Activated effector memory CD4-positive, alpha-beta T cell treated with anti-CD3 and anti-CD28 coated beads, Interleukin-2, amount 50 U/mL, for 16 hours (primary cell): ENCODE measurements at regions not wholly inside any gene's neighbourhood (a gene's known extent, or its start where the extent isn't known, plus 50 kb on each side); places are given as distances from the start of the nearest gene placed in this dataset.
"Not testable (repeated sequence)": the region's sequence is repeated elsewhere in the genome, so short reads cannot be mapped to it uniquely, and the experiment has no call there.

ENCODE experiments used
- DNase-seq: peaks from one replicate; pipeline ENCODE4 v3.0.0-alpha.2; 2020

GRCh38 chr1:222021129-222021528 is 279.2 kb upstream of the DUSP10 start:
- DNase-seq = no peak

GRCh38 chr1:222020553-222020952 is 278.7 kb upstream of the DUSP10 start:
- no peak for DNase-seq

- DNase-seq = no peak
Observed at GRCh38 chr1:222019029-222019428, 277.1 kb upstream of the DUSP10 start.

GRCh38 chr1:222018041-222018440 is 276.2 kb upstream of the DUSP10 start:
- no peak for DNase-seq

GRCh38 chr1:222015686-222016085 is 273.8 kb upstream of the DUSP10 start:
- DNase-seq = no peak

GRCh38 chr1:222014001-222014400 is 272.1 kb upstream of the DUSP10 start:
- DNase-seq = no peak

GRCh38 chr1:222012816-222013215 is 270.9 kb upstream of the DUSP10 start:
- no peak for DNase-seq

GRCh38 chr1:222010306-222010705 is 268.4 kb upstream of the DUSP10 start:
- no peak for DNase-seq

- DNase-seq = no peak
Observed at GRCh38 chr1:222009105-222009730, 267.3 kb upstream of the DUSP10 start.

- DNase-seq = no peak
Observed at GRCh38 chr1:222006715-222007114, 264.8 kb upstream of the DUSP10 start.

GRCh38 chr1:222004784-222005183 is 262.9 kb upstream of the DUSP10 start:
- no peak for DNase-seq

- no peak for DNase-seq
Observed at GRCh38 chr1:222004034-222004433, 262.1 kb upstream of the DUSP10 start.

- DNase-seq = no peak
Observed at GRCh38 chr1:222002503-222002902, 260.6 kb upstream of the DUSP10 start.

GRCh38 chr1:222000131-222000530 is 258.2 kb upstream of the DUSP10 start:
- no peak for DNase-seq

GRCh38 chr1:221998781-221999180 is 256.9 kb upstream of the DUSP10 start:
- DNase-seq = no peak

- no peak for DNase-seq
Observed at GRCh38 chr1:221998186-221998612, 256.3 kb upstream of the DUSP10 start.

- not testable (repeated sequence) for DNase-seq
Observed at GRCh38 chr1:221997012-221997411, 255.1 kb upstream of the DUSP10 start.

- no peak for DNase-seq
Observed at GRCh38 chr1:221994939-221995338, 253.1 kb upstream of the DUSP10 start.

GRCh38 chr1:221994274-221994698 is 252.4 kb upstream of the DUSP10 start:
- DNase-seq = no peak

- no peak for DNase-seq
Observed at GRCh38 chr1:221993444-221993948, 251.6 kb upstream of the DUSP10 start.

- no peak for DNase-seq
Observed at GRCh38 chr1:221992427-221992826, 250.5 kb upstream of the DUSP10 start.

GRCh38 chr1:221991221-221991620 is 249.3 kb upstream of the DUSP10 start:
- DNase-seq = no peak

- no peak for DNase-seq
Observed at GRCh38 chr1:221989741-221990140, 247.9 kb upstream of the DUSP10 start.

- no peak for DNase-seq
Observed at GRCh38 chr1:221988829-221989228, 246.9 kb upstream of the DUSP10 start.

GRCh38 chr1:221987860-221988520 is 246.1 kb upstream of the DUSP10 start:
- no peak for DNase-seq
